22Rv1 (cell line): ENCODE measurements at regions not wholly inside any gene's neighbourhood (a gene's known extent, or its start where the extent isn't known, plus 50 kb on each side); places are given as distances from the start of the nearest gene placed in this dataset.

Source experiments
- ZFX ChIP-seq: fragments of 450-650 bp; IDR thresholded peaks from 2 replicates; pipeline ENCODE4 v1.6.1; 2017; ENCODE audit warnings: antibody characterized with exemption, borderline replicate concordance
- TF ChIP-seq, protein P1 (sequence below): fragments of 450-650 bp; IDR thresholded peaks from 2 replicates; pipeline ENCODE4 v1.5.1; 2017; ENCODE audit warnings: mild to moderate bottlenecking

DNA sequence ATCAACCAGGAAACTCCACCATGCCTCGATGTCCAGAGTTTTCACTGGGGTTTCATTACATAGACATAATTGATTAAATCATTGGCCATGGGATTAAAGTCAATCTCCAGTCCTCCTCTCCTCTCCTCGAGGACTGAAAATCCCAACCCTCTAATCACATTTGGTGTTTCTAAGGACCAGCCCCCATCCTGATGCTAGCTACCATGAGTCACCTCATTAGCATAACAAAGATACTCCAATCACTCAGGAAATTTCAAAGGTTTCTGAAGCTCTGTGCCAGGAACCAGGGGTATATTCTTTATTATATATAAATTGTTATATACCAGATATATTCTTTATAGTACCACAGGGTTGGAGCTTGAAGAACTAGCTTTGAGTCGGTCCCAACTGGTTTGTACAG lies 177.5 kb upstream of the PRNP start:
- TF ChIP-seq, protein P1, sequence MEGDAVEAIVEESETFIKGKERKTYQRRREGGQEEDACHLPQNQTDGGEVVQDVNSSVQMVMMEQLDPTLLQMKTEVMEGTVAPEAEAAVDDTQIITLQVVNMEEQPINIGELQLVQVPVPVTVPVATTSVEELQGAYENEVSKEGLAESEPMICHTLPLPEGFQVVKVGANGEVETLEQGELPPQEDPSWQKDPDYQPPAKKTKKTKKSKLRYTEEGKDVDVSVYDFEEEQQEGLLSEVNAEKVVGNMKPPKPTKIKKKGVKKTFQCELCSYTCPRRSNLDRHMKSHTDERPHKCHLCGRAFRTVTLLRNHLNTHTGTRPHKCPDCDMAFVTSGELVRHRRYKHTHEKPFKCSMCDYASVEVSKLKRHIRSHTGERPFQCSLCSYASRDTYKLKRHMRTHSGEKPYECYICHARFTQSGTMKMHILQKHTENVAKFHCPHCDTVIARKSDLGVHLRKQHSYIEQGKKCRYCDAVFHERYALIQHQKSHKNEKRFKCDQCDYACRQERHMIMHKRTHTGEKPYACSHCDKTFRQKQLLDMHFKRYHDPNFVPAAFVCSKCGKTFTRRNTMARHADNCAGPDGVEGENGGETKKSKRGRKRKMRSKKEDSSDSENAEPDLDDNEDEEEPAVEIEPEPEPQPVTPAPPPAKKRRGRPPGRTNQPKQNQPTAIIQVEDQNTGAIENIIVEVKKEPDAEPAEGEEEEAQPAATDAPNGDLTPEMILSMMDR: no peak
- TF ChIP-seq ZFX: no peak
